SK-MEL-5 (cell line): ENCODE measurements at regions not wholly inside any gene's neighbourhood (a gene's known extent, or its start where the extent isn't known, plus 50 kb on each side); places are given as distances from the start of the nearest gene placed in this dataset.
"Not testable (repeated sequence)": the region's sequence is repeated elsewhere in the genome, so short reads cannot be mapped to it uniquely, and the experiment has no call there.

Experiments
- DNase-seq: peaks from one replicate; pipeline ENCODE4 v3.0.0-alpha.2; 2016; ENCODE audit warnings: low read depth, low spot score
- in situ Hi-C: cut with HindIII; loops from 2 replicates; pipeline ENCODE4 v1.10.0; 2016; ENCODE audit warnings: low sequenced_read_pairs, high pct_unique_total_duplicates, low pct_unique_long_range_greater_than_20kb

- no peak for DNase-seq
- in situ Hi-C loops = no loop called here
Observed at GRCh38 chr12:105423237-105423636, 92.7 kb downstream of the C12orf75 start.

DNA sequence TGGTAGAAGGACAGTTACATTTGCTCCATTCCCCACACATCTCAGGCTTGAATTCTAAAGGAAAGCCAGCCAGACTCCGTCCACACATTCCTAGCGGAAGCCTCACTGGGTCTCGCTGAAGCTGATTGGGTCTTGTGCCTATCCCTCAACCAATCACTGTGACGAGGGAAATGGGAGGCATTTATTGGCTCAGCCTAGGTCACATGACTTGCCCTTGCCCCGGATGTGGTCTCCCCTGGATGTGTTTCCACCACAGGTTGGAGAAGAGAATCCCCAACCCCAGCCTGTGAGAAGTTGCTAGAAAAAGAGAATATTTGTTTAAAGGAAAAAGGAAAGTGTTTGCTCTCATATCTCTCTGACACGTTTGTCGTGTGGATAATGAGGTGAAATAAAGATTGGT is 93.4 kb downstream of the C12orf75 start:
- DNase-seq = no peak
- in situ Hi-C loops = no loop called here

DNA sequence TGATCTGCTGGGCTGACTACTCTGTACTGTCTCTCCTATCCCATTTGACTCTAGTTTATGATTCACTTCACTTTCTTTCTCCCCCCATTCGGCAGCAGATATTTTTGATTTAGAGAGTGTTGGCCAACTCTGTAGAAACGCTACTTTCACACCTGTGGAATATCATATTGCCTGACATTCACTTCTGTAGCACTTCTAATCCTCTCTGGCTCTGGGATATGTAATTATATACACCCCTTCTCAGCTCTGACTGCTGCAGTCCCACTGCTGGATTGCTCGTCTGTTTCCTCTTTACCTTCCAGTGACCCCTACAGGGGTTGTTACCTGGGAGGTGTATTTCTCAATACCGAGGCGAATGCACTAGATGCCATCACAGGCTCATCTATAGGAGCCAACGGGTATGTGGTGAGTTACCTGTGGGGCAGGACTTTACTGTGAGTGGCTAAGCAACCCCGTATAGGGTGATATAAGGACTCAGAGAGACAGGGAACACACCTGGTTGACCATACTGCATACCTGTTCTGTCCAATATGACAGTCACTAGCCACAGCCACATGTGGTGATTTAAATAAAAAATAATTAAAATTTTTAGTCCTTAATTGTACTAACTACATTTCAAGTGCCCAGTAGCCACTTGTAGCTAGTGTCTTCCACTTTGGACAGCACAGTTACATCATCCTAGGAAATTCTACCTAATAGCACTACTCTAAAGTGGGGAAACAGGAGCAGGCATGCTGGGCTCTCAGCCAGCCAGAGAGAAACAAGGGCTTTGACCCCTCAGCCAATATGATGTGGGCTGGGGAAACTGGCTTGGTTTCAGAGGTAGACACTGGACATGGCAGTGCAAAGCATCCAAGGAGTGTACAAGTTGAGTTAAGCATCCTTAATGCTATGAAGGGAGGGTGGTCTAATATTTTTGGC is 95.0 kb downstream of the C12orf75 start:
- in situ Hi-C loops = no loop called here
- no peak for DNase-seq

- DNase-seq = no peak
- in situ Hi-C loops = no loop called here
Observed at GRCh38 chr12:105426766-105427165, 96.3 kb downstream of the C12orf75 start.

- DNase-seq = no peak
- in situ Hi-C loops = no loop called here
Observed at GRCh38 chr12:105427883-105428282, 97.4 kb downstream of the C12orf75 start.

GRCh38 chr12:105428793-105429395 is 98.4 kb downstream of the C12orf75 start:
- DNase-seq = no peak
- in situ Hi-C loops = no loop called here

DNA sequence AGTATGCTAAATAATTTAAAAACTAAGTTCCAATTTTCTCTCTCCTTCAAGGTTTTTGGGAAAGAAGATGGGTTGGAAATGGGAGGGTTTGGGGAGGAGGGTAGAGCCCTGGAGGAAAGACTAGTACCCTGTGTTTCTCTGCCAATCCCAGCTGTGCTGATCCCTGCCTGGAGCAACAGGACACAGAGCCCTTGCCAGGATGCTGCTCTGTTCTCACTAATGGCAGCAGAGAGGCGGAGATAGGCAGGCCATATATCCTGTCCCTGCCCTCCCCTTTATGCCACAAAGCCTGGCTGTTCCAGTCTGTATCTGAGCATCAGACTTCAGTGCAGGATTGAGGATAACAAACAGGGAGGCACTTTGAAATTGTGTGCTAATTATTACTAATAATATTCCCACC is 99.0 kb downstream of the C12orf75 start:
- in situ Hi-C loops = no loop called here
- DNase-seq = no peak

- no peak for DNase-seq
- in situ Hi-C loops = no loop called here
Observed at GRCh38 chr12:105431537-105432100, 101.1 kb downstream of the C12orf75 start.

- in situ Hi-C loops = no loop called here
- DNase-seq = no peak
Observed at GRCh38 chr12:105433804-105434203, 103.3 kb downstream of the C12orf75 start.

DNA sequence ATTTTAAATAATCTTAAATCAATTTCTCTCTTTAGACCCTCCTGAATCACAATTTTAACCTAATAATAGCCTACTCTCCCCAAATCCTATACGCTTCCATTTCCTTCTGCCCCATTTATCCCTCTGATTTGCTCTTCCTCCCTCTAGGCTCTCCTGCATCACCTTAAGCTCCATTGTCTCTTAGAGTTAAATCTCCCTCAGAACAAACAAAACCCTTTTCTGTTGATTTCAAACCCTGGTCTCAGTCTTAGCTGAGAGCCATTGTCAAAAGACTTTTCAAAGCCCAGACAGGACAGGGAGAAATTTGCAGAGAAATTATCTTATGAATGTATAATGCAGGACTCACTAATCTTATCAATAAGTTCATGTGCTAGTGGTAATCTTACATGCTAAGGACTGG is 106.1 kb downstream of the C12orf75 start:
- in situ Hi-C loops = no loop called here
- no peak for DNase-seq

GRCh38 chr12:105440037-105440664 is 109.7 kb downstream of the C12orf75 start:
- in situ Hi-C loops = no loop called here
- no peak for DNase-seq

DNA sequence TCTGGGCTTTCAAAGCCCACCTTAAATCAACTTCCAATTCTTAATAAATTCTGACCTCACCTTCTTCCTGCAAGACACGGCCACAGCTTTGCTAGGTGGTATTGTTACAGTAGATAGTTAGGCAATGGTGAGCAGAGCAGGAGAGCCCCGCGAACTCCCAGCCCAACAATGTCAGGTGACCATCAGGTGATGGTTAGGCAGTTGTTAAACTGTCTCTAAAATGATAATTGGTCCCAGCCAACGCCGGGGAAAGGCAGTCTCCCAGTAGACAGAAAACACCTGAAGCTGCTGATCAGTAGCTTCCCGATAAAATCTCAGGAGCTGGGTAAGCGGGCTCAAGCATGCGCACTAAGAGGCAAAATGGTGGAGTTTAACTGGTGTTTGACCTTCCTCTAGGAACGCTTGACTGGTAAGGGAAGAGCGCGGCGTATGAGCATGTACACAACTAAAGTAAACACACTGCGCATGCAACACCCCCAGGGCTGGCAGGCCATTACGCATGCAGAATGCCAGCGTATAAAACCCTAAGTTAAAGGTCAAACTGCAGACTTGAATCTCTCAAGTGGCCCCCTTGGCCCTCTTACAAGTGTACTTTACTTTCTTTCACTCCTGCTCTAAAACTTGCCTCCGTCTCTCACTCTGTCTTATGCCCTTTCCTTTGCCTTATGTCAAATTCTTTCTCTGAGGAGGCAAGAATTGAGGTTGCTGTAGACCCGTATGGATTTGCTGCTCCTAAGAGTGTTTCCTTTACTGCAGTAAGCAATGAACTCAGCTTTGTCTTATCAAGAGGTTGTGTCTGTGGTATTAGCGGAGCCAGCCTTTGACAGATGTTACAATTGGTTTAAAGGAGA is 113.5 kb downstream of the C12orf75 start:
- DNase-seq = no peak
- in situ Hi-C loops = no loop called here

- DNase-seq = no peak
Observed at GRCh38 chr12:105444653-105445102, 114.2 kb downstream of the C12orf75 start.

DNA sequence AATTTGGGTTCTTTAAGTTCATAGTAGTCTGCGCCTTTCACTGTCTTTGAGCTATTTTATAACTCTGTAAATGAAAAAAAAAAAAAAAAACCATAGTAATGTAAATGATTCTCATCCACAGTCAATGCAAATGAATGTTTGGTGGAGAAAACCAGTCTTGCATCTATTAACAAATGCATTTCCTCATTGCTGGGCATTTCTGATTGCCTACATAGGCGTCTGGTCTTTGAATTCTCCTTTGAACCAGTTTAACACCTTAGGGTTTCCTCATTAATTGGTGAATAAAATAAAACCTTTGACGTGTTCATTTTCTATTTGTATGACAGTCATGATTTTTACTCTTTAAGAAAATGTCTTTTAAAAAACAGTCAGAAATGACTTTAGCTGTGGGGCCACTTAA is 114.8 kb downstream of the C12orf75 start:
- DNase-seq = no peak
- in situ Hi-C loops = no loop called here

More at GRCh38 chr12:105444653-105445102, 114.2 kb downstream of the C12orf75 start:
- in situ Hi-C loops = no loop called here

DNA sequence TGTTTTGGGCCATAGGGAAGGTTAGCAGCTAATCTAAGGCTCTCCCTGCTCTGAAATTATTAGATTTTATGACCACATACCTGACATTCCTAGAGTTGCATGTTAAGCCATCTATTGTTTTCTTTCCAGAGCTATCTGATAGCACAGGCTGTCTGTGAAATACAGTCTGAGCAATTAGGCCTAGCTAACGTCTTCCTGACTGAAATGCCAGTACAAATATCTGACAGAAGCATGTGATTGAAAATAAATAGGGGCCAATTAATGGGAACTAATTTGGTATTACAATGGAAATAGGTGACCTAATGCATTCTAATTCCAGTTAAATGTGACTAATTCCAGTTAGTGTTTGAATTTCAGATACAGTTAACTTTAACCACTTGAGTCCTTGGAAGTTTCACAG is 115.2 kb downstream of the C12orf75 start:
- in situ Hi-C loops = no loop called here

GRCh38 chr12:105446460-105446859 is 116.0 kb downstream of the C12orf75 start:
- in situ Hi-C loops, DNase-seq: not testable (repeated sequence)

More for the DNA sequence above, 115.2 kb downstream of the C12orf75 start:
- no peak for DNase-seq

DNA sequence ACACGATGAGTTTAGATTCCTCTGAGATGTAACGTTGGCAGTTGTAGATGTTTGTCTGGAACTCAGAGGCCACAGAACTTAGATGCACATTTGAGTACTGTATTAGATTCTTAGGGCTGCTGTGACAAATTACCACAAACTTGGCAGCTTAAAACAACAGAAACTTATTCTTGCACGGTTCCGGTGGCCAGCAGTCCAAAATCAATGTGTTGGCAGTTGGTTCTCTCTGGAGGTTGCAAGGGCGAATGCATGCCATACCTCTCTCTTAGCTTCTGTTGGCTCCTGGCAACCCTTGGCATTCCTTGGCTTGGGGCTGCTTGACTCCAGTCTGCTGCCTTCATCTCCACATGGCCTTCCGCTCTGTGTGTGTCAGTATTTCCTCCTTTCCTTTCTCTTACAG is 118.9 kb downstream of the C12orf75 start:
- DNase-seq = no peak

More for the DNA sequence above, 118.9 kb downstream of the C12orf75 start:
- in situ Hi-C loops = no loop called here
